Dendritic cell treated with granulocyte-macrophage colony-stimulating factor and Interleukin-4, amounts not matched to agents 40 ng/mL and 50 ng/mL, for 4 days (primary cell): ENCODE measurements at regions not wholly inside any gene's neighbourhood (a gene's known extent, or its start where the extent isn't known, plus 50 kb on each side); places are given as distances from the start of the nearest gene placed in this dataset.

Source experiments
- H3K27ac Mint-ChIP-seq: one replicate; pipeline ENCODE4 v1.8.0; 2022; ENCODE audit warnings: mild to moderate bottlenecking, mixed read lengths
- H3K27me3 Mint-ChIP-seq: one replicate; pipeline ENCODE4 v1.8.0; 2022; ENCODE audit warnings: mild to moderate bottlenecking, mixed read lengths
- H3K36me3 Mint-ChIP-seq: one replicate; pipeline ENCODE4 v1.8.0; 2022; ENCODE audit warnings: low read depth, mixed read lengths
- H3K4me1 Mint-ChIP-seq: one replicate; pipeline ENCODE4 v1.8.0; 2022; ENCODE audit warnings: low read depth, mixed read lengths
- H3K4me3 Mint-ChIP-seq: one replicate; pipeline ENCODE4 v1.8.0; 2022; ENCODE audit warnings: mild to moderate bottlenecking, moderate library complexity, mixed read lengths
- H3K9me3 Mint-ChIP-seq: one replicate; pipeline ENCODE4 v1.8.0; 2022; ENCODE audit warnings: mixed read lengths
- intact Hi-C: fragments of 100-400 bp; cut with micrococcal nuclease; formaldehyde crosslinking; loops from one replicate; pipeline ENCODE4 v1.15.0; 2022

DNA sequence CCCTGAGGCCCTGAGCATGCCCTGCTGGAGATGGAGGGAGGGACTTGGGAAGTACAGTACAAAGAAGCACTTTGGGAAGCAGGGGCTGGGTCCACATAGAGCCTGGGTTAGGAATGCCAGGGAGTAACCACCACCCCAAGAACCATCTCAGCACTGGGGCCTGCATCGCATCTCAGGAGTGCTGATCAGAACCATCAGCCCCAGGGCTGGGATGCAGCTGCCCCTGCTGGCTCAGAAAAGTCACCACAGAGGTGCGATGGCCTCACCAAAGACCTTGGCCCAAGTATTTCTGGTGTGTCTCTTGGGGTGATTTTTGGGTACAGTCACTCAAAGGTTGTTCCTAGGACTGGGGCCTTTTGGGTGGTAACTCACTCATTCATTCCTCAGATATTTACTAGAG is 236.8 kb upstream of the MVB12B start:
- H3K9me3 Mint-ChIP-seq, result no peaks in the 10 kb centered on the region
- H3K27me3 Mint-ChIP-seq, result peaks cover 4% of the 10 kb centered on the region
- no peaks in the 10 kb centered on the region for H3K36me3 Mint-ChIP-seq
- intact Hi-C loops, result no loop called here
- no peak overlapping the region for H3K4me3 Mint-ChIP-seq
- H3K4me1 Mint-ChIP-seq, result no peaks in the 10 kb centered on the region
- no peak overlapping the region for H3K27ac Mint-ChIP-seq

DNA sequence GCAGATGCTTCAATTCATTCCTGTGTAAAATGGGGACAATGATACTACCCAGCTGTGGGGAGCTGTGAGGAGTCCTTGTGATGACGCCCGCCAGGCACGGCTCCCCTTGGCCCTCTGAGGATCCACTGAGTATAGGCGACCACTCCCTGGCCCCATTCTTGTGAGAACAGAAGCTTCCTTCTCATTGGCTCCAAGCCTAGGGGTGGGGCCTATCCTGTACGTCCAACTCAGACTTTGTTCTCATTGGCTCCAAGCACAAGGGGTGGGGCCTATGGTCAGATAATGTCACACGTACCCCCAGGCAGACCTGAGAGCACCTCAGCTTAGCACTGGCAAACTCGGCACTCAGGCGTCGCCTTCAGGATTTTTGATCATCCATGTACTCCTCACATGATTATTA is 232.9 kb upstream of the MVB12B start:
- no peaks in the 10 kb centered on the region for H3K36me3 Mint-ChIP-seq
- intact Hi-C loops, result no loop called here
- H3K9me3 Mint-ChIP-seq, result no peaks in the 10 kb centered on the region
- H3K27ac Mint-ChIP-seq, result no peak overlapping the region
- H3K4me3 Mint-ChIP-seq, result no peak overlapping the region
- no peaks in the 10 kb centered on the region for H3K27me3 Mint-ChIP-seq
- no peaks in the 10 kb centered on the region for H3K4me1 Mint-ChIP-seq

DNA sequence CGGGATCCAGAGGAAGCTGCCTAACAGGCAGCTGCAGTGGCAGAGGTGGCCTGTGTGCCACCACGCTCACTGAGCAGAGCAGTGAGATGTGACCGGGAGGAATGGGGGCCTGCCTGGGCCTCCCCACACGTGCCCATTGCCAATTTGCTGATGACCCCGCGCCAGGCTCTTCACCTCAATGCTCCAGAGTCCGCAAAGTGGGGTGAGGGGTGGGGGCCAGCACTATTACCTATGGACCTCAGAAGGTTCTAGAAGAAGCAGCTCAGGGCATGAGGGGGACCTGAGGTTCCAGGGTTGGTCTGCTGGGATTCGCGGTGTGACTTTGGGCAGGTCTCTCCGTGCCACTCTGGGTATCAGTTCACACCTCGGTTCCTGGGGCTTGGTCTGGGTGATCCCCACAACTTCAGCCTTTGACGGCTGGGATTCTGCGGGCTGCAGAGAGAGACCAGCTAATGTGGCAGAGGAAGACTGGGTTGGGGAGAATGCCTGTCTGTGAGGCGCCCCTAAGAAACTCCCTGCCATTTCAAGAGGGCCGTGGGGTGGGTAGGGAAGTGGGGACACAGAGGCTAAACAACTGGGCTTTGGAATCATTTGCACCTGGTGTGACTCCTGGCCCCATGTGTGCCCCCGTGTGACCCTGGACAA is 231.0 kb upstream of the MVB12B start:
- intact Hi-C loops, result no loop called here
- Mint-ChIP-seq H3K4me3 (no peak overlapping the region), H3K27ac (no peak overlapping the region), H3K36me3 (no peaks in the 10 kb centered on the region), H3K9me3 (no peaks in the 10 kb centered on the region), H3K27me3 (peaks cover 4% of the 10 kb centered on the region), H3K4me1 (no peaks in the 10 kb centered on the region)

DNA sequence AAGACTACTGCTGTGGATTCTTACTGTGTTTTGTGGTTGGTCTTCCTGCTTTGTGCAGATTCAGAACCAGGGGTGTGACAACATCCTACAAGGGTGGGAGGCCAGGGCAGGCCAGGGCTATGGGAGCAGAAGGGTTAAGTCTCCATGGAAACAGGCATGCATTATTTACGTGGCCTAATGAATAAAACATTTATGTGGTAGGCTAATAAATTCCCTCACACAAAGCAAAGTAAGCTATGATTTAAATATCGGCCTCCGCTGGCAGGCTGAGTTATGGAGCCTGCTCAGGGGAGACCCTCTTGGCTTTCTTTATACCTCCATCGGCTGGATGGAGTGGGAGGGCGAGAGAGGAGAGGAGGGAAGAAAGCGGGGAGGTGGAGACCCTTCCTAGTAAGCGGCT is 230.3 kb upstream of the MVB12B start:
- H3K4me1 Mint-ChIP-seq, result no peaks in the 10 kb centered on the region
- no peak overlapping the region for H3K4me3 Mint-ChIP-seq
- intact Hi-C loops, result no loop called here
- peaks cover 6% of the 10 kb centered on the region for H3K27me3 Mint-ChIP-seq
- no peaks in the 10 kb centered on the region for H3K36me3 Mint-ChIP-seq
- no peaks in the 10 kb centered on the region for H3K9me3 Mint-ChIP-seq
- H3K27ac Mint-ChIP-seq, result no peak overlapping the region

DNA sequence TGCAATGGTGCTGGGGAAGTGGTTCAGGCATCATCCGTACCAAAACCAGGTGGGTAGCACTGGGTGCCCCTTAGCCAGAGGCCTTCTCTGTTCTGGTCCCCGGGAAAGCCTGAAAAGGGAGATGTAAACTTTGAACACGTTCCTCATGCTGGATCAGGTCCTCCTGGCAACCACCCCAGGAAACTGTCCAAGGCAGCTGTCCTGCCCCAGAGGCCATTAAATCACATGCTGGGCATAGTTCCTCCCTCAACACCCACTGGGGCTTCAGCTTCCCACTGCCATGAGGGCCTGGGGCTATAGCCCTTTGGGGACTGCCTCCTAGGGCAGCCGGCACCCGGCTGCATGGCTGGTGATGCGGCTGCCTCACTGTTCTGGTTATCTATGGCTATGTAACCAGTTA is 228.9 kb upstream of the MVB12B start:
- intact Hi-C loops, result no loop called here
- H3K36me3 Mint-ChIP-seq, result no peaks in the 10 kb centered on the region
- no peak overlapping the region for H3K27ac Mint-ChIP-seq
- no peaks in the 10 kb centered on the region for H3K9me3 Mint-ChIP-seq
- H3K27me3 Mint-ChIP-seq, result peaks cover 8% of the 10 kb centered on the region
- H3K4me3 Mint-ChIP-seq, result no peak overlapping the region
- no peaks in the 10 kb centered on the region for H3K4me1 Mint-ChIP-seq

DNA sequence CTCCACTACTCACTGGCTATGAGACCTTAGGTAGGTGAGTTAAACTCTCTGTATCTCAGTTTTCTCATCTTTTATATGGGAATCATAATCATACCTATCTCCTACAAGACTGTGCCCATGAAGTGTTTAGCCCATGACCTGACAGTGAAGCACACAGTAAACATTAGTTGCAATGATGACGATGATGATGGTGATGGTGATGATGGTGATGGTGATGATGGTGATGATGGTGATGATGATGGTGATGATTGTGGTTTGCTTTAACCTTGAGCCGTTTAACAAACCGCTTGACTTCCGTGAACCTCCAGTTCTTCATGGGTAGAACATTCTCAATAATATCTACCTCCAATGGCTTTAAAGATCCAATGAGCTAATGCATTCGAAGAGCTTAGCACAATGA is 220.2 kb upstream of the MVB12B start:
- Mint-ChIP-seq H3K9me3 (no peaks in the 10 kb centered on the region), H3K36me3 (no peaks in the 10 kb centered on the region), H3K4me3 (no peak overlapping the region), H3K27me3 (peaks cover 24% of the 10 kb centered on the region), H3K27ac (no peak overlapping the region), H3K4me1 (no peaks in the 10 kb centered on the region)
- intact Hi-C loops, result no loop called here

DNA sequence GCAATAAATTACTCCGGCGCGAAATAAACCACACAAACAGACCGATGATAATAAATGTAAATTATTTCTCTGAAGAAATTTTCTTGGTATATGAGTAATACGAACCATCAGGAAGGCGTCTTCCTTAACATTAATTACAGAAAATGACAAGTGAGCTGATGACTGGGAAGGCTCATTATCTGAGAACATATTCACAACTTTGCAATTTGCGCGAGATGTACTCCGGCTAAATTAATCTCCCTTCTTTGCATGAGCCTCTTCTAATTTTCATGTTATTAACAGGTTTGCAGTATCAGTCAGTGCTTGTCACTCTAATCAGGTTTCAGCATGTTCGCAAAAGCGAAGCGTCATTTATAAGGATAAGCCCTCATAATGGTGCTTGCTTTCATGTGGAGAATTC is 218.9 kb upstream of the MVB12B start:
- H3K27me3 Mint-ChIP-seq, result peaks cover 22% of the 10 kb centered on the region
- intact Hi-C loops, result no loop called here

DNA sequence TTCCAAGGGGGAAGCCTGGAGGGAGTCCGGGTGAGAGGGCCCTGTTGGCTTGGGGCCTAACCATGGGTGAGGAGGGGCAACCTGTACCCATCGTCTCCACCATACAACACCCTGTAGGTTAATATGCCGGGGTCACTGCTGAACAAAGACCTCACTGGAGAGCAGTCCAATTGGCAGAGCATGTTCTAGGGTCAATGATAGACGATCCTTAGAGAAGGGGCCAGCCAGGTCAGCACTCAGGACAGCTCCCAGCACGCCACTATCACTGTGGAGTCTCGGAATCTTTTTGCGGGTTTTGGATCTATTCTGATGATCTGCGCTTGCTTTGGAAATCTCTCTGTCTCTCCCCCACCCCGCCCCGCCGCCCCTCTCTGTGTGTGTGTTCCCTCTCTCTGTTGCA is 218.4 kb upstream of the MVB12B start:
- intact Hi-C loops, result no loop called here

More for the DNA sequence above, 218.9 kb upstream of the MVB12B start:
- no peaks in the 10 kb centered on the region for H3K36me3 Mint-ChIP-seq
- H3K4me3 Mint-ChIP-seq, result no peak overlapping the region
- H3K4me1 Mint-ChIP-seq, result no peaks in the 10 kb centered on the region
- no peaks in the 10 kb centered on the region for H3K9me3 Mint-ChIP-seq
- H3K27ac Mint-ChIP-seq, result no peak overlapping the region

DNA sequence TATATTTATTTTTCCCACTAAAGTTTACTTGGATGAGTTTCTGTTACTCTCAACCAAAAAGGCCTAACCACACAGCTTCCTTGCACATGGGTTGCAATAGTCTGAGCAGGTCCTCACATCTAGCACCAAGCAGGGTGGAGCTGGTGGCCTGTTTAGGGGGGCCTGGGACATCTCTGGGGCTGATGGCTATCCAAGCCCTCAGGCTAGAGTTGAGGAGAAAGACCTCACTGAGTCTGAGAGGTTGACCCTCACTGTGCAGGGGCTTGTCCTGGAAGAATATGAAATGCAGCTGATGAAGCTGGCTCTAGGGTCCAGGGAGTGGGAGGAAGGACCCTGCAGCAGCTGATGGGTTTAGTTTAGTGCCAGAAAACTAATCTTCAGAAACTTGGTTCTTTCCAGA is 217.1 kb upstream of the MVB12B start:
- H3K9me3 Mint-ChIP-seq, result no peaks in the 10 kb centered on the region
- no peaks in the 10 kb centered on the region for H3K4me1 Mint-ChIP-seq
- intact Hi-C loops, result no loop called here
- no peak overlapping the region for H3K4me3 Mint-ChIP-seq
- no peaks in the 10 kb centered on the region for H3K36me3 Mint-ChIP-seq
- H3K27ac Mint-ChIP-seq, result no peak overlapping the region
- H3K27me3 Mint-ChIP-seq, result peaks cover 16% of the 10 kb centered on the region

More for the DNA sequence above, 218.4 kb upstream of the MVB12B start:
- Mint-ChIP-seq H3K9me3 (no peaks in the 10 kb centered on the region), H3K27ac (no peak overlapping the region), H3K36me3 (no peaks in the 10 kb centered on the region), H3K4me3 (no peak overlapping the region), H3K4me1 (no peaks in the 10 kb centered on the region), H3K27me3 (peaks cover 19% of the 10 kb centered on the region)

DNA sequence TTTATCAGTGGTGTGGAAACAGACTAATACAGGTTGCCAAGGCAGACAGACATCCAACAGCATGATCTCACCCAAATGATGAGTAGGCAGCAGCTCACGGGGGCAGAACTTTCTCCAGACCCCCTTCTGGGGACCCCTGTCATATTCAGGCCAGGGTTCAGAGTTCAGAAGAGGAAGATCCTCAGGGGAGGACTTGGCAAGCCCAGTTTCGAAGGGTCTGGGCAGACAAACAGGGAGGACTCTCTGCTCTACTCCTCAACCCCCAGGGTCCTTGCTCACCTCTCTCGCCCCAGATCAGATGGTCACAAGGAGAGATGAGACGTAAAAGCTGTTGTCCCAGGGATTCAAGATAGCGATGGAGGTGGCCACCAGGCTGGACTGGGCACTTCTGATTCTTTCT is 215.1 kb upstream of the MVB12B start:
- H3K27me3 Mint-ChIP-seq, result peaks cover 13% of the 10 kb centered on the region
- no peaks in the 10 kb centered on the region for H3K9me3 Mint-ChIP-seq
- intact Hi-C loops, result no loop called here
- H3K4me1 Mint-ChIP-seq, result no peaks in the 10 kb centered on the region
- no peak overlapping the region for H3K4me3 Mint-ChIP-seq
- no peaks in the 10 kb centered on the region for H3K36me3 Mint-ChIP-seq
- H3K27ac Mint-ChIP-seq, result no peak overlapping the region

DNA sequence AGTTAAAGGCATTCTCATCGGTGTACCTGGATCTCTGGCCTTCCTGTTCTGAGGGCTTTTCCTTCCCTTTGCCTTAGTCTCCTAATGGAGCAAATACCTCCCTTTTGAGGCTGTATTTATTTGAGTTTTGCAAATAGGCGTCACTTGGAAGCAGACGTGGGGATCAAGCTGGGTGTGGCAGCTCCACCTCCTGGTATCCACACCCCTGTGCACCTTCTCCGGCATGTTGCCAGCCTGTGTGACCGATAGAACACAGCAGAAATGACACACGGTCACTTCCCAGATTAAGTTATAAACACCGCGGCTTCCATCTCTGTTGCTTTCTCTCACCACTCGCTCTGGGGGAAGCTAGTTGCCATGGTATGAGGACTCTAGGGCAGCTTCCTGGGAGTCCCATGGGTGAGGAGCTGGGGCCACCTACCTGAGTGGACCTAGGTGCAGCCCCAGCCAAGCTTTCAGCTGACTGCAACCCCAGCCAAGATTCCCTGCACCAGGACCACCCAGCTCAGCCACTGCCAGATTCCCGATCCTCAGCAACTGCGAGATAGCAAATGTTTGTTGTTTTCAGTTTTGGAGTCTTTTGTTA is 214.4 kb upstream of the MVB12B start:
- H3K4me1 Mint-ChIP-seq, result no peaks in the 10 kb centered on the region
- no peak overlapping the region for H3K27ac Mint-ChIP-seq
- peaks cover 11% of the 10 kb centered on the region for H3K27me3 Mint-ChIP-seq
- H3K9me3 Mint-ChIP-seq, result no peaks in the 10 kb centered on the region
- H3K4me3 Mint-ChIP-seq, result no peak overlapping the region
- no peaks in the 10 kb centered on the region for H3K36me3 Mint-ChIP-seq
- intact Hi-C loops, result no loop called here

DNA sequence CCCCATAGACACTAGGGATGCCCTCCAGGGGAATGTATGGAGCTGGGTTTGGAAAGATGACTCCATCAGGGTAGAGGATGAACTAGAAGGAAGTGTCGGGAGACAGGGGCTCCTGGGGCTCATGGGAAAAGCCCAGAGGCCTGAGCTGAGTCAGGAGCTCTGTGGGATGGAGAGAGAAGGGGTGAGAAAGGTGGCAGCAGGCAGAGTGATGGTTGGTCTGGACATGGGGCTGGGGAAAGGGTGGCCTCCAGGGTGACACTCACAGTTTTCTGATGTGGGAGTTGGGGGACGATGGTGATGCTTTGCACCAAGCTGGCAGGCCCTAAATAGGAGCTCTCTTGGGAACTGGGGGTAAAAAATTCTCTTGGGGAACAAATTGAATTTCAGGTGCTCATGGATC is 213.5 kb upstream of the MVB12B start:
- H3K27me3 Mint-ChIP-seq, result peaks cover 9% of the 10 kb centered on the region
- no peaks in the 10 kb centered on the region for H3K36me3 Mint-ChIP-seq
- no peak overlapping the region for H3K4me3 Mint-ChIP-seq
- no peaks in the 10 kb centered on the region for H3K9me3 Mint-ChIP-seq
- intact Hi-C loops, result no loop called here
- no peak overlapping the region for H3K27ac Mint-ChIP-seq
- no peaks in the 10 kb centered on the region for H3K4me1 Mint-ChIP-seq

DNA sequence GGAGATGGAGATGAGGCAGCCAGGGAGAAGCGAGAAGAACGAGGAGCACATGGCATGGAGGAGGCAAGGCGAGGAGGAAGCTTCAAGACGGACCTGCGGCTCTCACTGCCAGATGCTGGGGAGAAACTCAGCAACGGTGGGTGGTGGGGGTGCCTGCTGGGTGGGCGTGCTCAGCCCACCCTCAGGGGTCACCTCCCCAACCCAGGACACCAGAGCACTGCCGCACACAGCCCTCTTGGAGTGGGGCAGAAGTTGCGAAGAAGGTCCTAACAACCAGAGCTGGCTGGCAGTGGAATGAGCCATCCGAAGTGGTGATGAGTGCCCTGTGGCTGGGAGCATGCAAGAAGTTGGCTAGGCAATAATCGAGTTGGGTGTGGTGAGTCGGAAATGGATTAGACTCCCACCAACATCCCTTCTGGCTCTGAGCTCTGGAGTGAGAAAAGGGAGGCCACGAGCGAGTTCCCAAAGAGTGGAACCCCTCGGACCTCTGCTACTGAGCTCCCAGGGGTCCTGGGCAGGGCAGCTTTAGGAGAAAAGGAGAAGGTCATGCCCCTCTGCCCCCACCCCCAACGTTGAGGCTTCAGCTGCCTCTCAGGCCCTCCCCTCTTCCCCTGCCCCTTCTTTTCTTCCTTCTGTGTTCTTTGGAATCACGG is 212.7 kb upstream of the MVB12B start:
- no peaks in the 10 kb centered on the region for H3K36me3 Mint-ChIP-seq
- H3K27ac Mint-ChIP-seq, result no peak overlapping the region
- intact Hi-C loops, result no loop called here
- no peaks in the 10 kb centered on the region for H3K9me3 Mint-ChIP-seq
- H3K27me3 Mint-ChIP-seq, result peaks cover 5% of the 10 kb centered on the region
- no peaks in the 10 kb centered on the region for H3K4me1 Mint-ChIP-seq
- no peak overlapping the region for H3K4me3 Mint-ChIP-seq

DNA sequence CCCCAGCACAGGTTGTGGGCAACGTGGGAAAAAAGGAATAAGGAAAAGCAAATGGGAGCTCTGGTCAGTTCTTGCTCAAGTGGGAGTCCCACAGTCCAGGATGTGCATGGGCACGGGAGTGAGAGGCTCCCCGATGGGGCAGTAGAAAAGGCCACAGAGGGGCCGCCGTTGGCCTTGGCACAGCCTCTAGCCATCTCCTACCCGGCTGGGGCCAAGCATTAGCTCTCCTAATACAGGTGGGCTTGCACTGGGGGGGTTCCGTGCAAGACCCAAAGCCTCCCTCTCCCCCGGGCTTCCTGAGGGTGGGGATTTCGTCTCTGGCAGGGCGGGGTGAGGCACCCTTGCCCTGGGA is 212.2 kb upstream of the MVB12B start:
- Mint-ChIP-seq H3K27ac (no peak overlapping the region), H3K4me1 (no peaks in the 10 kb centered on the region), H3K9me3 (no peaks in the 10 kb centered on the region), H3K27me3 (peaks cover 5% of the 10 kb centered on the region), H3K36me3 (no peaks in the 10 kb centered on the region), H3K4me3 (no peak overlapping the region)
- intact Hi-C loops, result no loop called here
